H1 (cell line): ENCODE measurements at regions not wholly inside any gene's neighbourhood (a gene's known extent, or its start where the extent isn't known, plus 50 kb on each side); places are given as distances from the start of the nearest gene placed in this dataset.
A peak's percentile ranks its signal among the peaks of the same experiment; 100 is the strongest.

ENCODE experiments used
- CTCF ChIA-PET: fragments of 300-600 bp; sonication (Branson Sonifier 250); formaldehyde crosslinking; loops from one replicate; lab custom pipeline; 2021; ENCODE audit not compliant: partially characterized antibody; lab: Charles Lee
- POLR2A ChIA-PET: fragments of 300-600 bp; sonication (Branson Sonifier 250); formaldehyde crosslinking; loops from one replicate; lab custom pipeline; 2021; ENCODE audit warnings: inconsistent platforms; ENCODE audit not compliant: partially characterized antibody; lab: Charles Lee
- DNase-seq, 2 experiments: peaks; one replicate each; pipeline versions ENCODE4 v3.0.0 to v3.0.0-alpha.2; 2010 to 2022; ENCODE audit warnings: low spot score in 2 of 2, low read depth in 1 of 2, mixed read lengths in 1 of 2
- FAIRE-seq: peaks from 2 replicates; lab custom pipeline; 2011; peaks lifted over from hg19 to GRCh38; lab: Jason Lieb, UNC
- H2AFZ ChIP-seq: 2 replicates; pipeline ENCODE4 v1.8.1; 2012; ENCODE audit warnings: low read length, inconsistent platforms
- H2AK5ac ChIP-seq: 2 replicates; pipeline ENCODE4 v1.6.1; 2013; ENCODE audit warnings: low read depth, low read length
- H2BK120ac ChIP-seq: replicated peaks from 2 replicates; pipeline ENCODE3; 2013; ENCODE audit warnings: low read depth, low read length, inconsistent platforms
- H2BK12ac ChIP-seq: 2 replicates; pipeline ENCODE4 v1.6.1; 2013; ENCODE audit warnings: low read depth, low read length
- H2BK15ac ChIP-seq: 2 replicates; pipeline ENCODE4 v1.6.1; 2013; ENCODE audit warnings: low read length
- H2BK20ac ChIP-seq: 2 replicates; pipeline ENCODE4 v1.6.1; 2013; ENCODE audit warnings: low read length
- H2BK5ac ChIP-seq: 2 replicates; pipeline ENCODE4 v1.6.1; 2013; ENCODE audit warnings: low read depth, low read length
- H3K14ac ChIP-seq: 2 replicates; pipeline ENCODE4 v1.6.1; 2013; ENCODE audit warnings: inconsistent platforms; ENCODE audit not compliant: insufficient read length
- H3K18ac ChIP-seq: 2 replicates; pipeline ENCODE4 v1.6.1; 2013; ENCODE audit warnings: low read length; ENCODE audit errors: extremely low read depth
- H3K23ac ChIP-seq: 2 replicates; pipeline ENCODE4 v1.6.1; 2013; ENCODE audit warnings: inconsistent platforms; ENCODE audit not compliant: insufficient read length
- H3K23me2 ChIP-seq: 2 replicates; pipeline ENCODE4 v1.6.1; 2013; ENCODE audit warnings: low read depth, low read length
- H3K27ac ChIP-seq: 2 replicates; pipeline ENCODE4 v1.6.1; 2011; ENCODE audit warnings: low read depth, low read length, inconsistent platforms
- H3K27me3 ChIP-seq, 4 experiments: replicated peaks in 1 of 4; 1 replicate in 1 of 4; 2 replicates in 3 of 4; pipeline versions ENCODE4 v1.6.1 to v1.8.1; 2011 to 2013; ENCODE audit warnings: low read length in 3 of 4, mild to moderate bottlenecking in 3 of 4, inconsistent platforms in 2 of 4, mixed read lengths in 2 of 4, moderate library complexity in 1 of 4; ENCODE audit not compliant: control insufficient read depth in 3 of 4, insufficient read depth in 3 of 4; ENCODE audit errors: extremely low read depth in 1 of 4
- H3K36me3 ChIP-seq, 4 experiments: 2 replicates each; pipeline versions ENCODE4 v1.6.1 to v1.8.1; 2011 to 2013; ENCODE audit warnings: mild to moderate bottlenecking in 4 of 4, low read length in 3 of 4, moderate library complexity in 2 of 4, control low read depth in 1 of 4, inconsistent platforms in 1 of 4; ENCODE audit not compliant: insufficient read depth in 4 of 4, control insufficient read depth in 2 of 4
- H3K4ac ChIP-seq: replicated peaks from 2 replicates; pipeline ENCODE3; 2013; ENCODE audit warnings: low read length, low read depth, mixed read lengths, inconsistent platforms; ENCODE audit not compliant: insufficient read length
- H3K4me1 ChIP-seq, 4 experiments: replicated peaks in 1 of 4; 1 replicate in 1 of 4; 2 replicates in 3 of 4; pipeline versions ENCODE4 v1.6.1 to v1.8.1; 2011 to 2013; ENCODE audit warnings: low read length in 3 of 4, inconsistent platforms in 2 of 4, mixed read lengths in 1 of 4; ENCODE audit not compliant: insufficient read depth in 4 of 4, control insufficient read depth in 3 of 4
- H3K4me2 ChIP-seq, 2 experiments: 2 replicates each; pipeline versions ENCODE4 v1.6.1 to v1.8.1; 2011 to 2013; ENCODE audit warnings: low read depth in 2 of 2, low read length in 2 of 2, control low read depth in 1 of 2, inconsistent platforms in 1 of 2, mild to moderate bottlenecking in 1 of 2; ENCODE audit not compliant: insufficient read depth in 1 of 2
- H3K4me3 ChIP-seq, 4 experiments: fragments of 200-600, 300-600 bp in 1 of 4; sonication (generic), shearing (Covaris generic), sonication (Bioruptor Twin) in 1 of 4; 2 replicates each; pipeline versions ENCODE4 v1.5.1 to v1.8.1; 2011 to 2016; ENCODE audit warnings: low read length in 4 of 4, low read depth in 3 of 4, control low read depth in 2 of 4, inconsistent platforms in 2 of 4, mild to moderate bottlenecking in 2 of 4, mixed read lengths in 1 of 4, moderate library complexity in 1 of 4; ENCODE audit not compliant: insufficient read depth in 2 of 4; ENCODE audit errors: extremely low read depth in 1 of 4
- H3K56ac ChIP-seq: replicated peaks from 2 replicates; pipeline ENCODE3; 2013; ENCODE audit warnings: low read depth, mild to moderate bottlenecking, mixed read lengths, low read length, inconsistent platforms; ENCODE audit not compliant: insufficient read length
- H3K79me1 ChIP-seq: 2 replicates; pipeline ENCODE4 v1.6.1; 2013; ENCODE audit warnings: low read depth, low read length, control low read depth
- H3K79me2 ChIP-seq, 2 experiments: 2 replicates each; pipeline versions ENCODE4 v1.6.1 to v1.8.1; 2012 to 2013; ENCODE audit warnings: low read length in 2 of 2, mild to moderate bottlenecking in 2 of 2, inconsistent platforms in 1 of 2; ENCODE audit not compliant: insufficient read depth in 2 of 2, control insufficient read depth in 1 of 2
- H3K9ac ChIP-seq, 4 experiments: replicated peaks in 1 of 4; 1 replicate in 1 of 4; 2 replicates in 3 of 4; pipeline versions ENCODE4 v1.6.1 to v1.8.1; 2011 to 2013; ENCODE audit warnings: low read depth in 3 of 4, low read length in 3 of 4, control low read depth in 2 of 4, mild to moderate bottlenecking in 2 of 4, moderate library complexity in 2 of 4, inconsistent platforms in 1 of 4; ENCODE audit errors: extremely low read depth in 1 of 4
- H3K9me3 ChIP-seq, 2 experiments: 2 replicates each; pipeline versions ENCODE4 v1.6.1 to v1.8.1; 2012 to 2013; ENCODE audit warnings: mild to moderate bottlenecking in 2 of 2, moderate library complexity in 2 of 2, control low read depth in 1 of 2, inconsistent platforms in 1 of 2, low read depth in 1 of 2, low read length in 1 of 2, mixed read lengths in 1 of 2; ENCODE audit not compliant: insufficient read depth in 2 of 2
- H4K20me1 ChIP-seq, 2 experiments: replicated peaks in 1 of 2; 2 replicates each; pipeline versions ENCODE3 to v1.8.1; 2011 to 2013; ENCODE audit warnings: inconsistent platforms in 2 of 2, low read length in 2 of 2, mild to moderate bottlenecking in 1 of 2; ENCODE audit not compliant: insufficient read depth in 2 of 2, control insufficient read depth in 1 of 2
- H4K5ac ChIP-seq: 2 replicates; pipeline ENCODE4 v1.6.1; 2013; ENCODE audit warnings: low read length, low read depth, mixed read lengths, inconsistent platforms; ENCODE audit not compliant: insufficient read length
- H4K8ac ChIP-seq: 2 replicates; pipeline ENCODE4 v1.8.0; 2013; ENCODE audit warnings: mild to moderate bottlenecking, moderate library complexity, low read length, inconsistent platforms; ENCODE audit not compliant: insufficient read depth; ENCODE audit errors: extremely low read depth
- H4K91ac ChIP-seq: replicated peaks from 2 replicates; pipeline ENCODE3; 2013; ENCODE audit warnings: low read length, mixed read lengths, inconsistent platforms; ENCODE audit not compliant: insufficient read length
- KDM5A ChIP-seq: fragments of 200-600 bp; IDR thresholded peaks from 2 replicates; pipeline ENCODE4 v1.7.1; 2012; ENCODE audit warnings: mild to moderate bottlenecking, low read length, inconsistent platforms, mixed read lengths
- RBBP5 ChIP-seq: IDR thresholded peaks from 2 replicates; pipeline ENCODE4 v1.7.1; 2012; ENCODE audit warnings: low read depth, mild to moderate bottlenecking, inconsistent platforms, low read length, moderate library complexity, borderline replicate concordance
- RNF2 ChIP-seq: fragments of 200-900, 300-1000 bp; sonication (generic); IDR thresholded peaks from 2 replicates; pipeline ENCODE4 v1.7.1; 2016; ENCODE audit warnings: borderline replicate concordance, low read depth, mild to moderate bottlenecking, antibody characterized with exemption, low read length; ENCODE audit not compliant: poor library complexity, severe bottlenecking; ENCODE audit errors: missing control alignments
- SP2 ChIP-seq: IDR thresholded peaks from 2 replicates; pipeline ENCODE4 v1.6.1; 2012; ENCODE audit warnings: mild to moderate bottlenecking, low read length, inconsistent platforms
- SRF ChIP-seq: IDR thresholded peaks from 2 replicates; pipeline ENCODE4 v1.6.1; 2011; ENCODE audit warnings: mild to moderate bottlenecking, low read depth, low read length, moderate library complexity
- SUZ12 ChIP-seq: fragments of 200-600 bp; sonication (generic); IDR thresholded peaks from 2 replicates; pipeline ENCODE4 v1.6.1; 2012; ENCODE audit warnings: mild to moderate bottlenecking, inconsistent platforms, low read length, moderate library complexity, mixed read lengths
- WGBS, 2 experiments: shearing (Covaris generic) in 1 of 2; methylation state at CpG; one replicate each; pipeline versions ENCODE4 v1.1.6 to v1.1.7; 2013 to 2015; ENCODE audit warnings: low lambda C conversion rate in 2 of 2, mixed read lengths in 2 of 2, inconsistent platforms in 1 of 2, low coverage in 1 of 2, missing lambda C conversion rate in 1 of 2; ENCODE audit not compliant: insufficient replicate concordance in 2 of 2, insufficient coverage in 1 of 2, insufficient read length in 1 of 2; ENCODE audit errors: extremely low coverage in 1 of 2, missing lambda C conversion rate in 1 of 2; 5-methylcytosine and 5-hydroxymethylcytosine counted together

DNA sequence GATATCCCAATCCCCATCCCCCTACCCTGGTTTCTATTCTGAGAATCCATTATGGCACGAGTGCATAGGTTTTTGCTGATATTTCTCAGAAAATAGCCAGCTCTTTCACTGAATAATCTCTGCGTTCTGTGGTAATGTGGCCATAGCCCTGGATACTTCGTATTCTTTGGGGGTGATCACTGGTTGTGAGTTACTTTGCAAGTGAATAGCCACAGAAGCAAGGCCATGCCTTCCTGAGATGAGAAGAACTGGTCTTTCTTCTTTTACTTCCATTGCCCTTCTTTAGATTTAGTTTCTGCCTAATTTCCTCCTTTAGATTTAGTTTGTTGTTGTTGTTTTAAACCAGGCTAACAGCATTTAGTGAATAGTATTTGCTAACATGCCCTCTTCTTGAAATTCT lies 323.4 kb downstream of the CDC14C start:
- no peak overlapping the region for H3K56ac ChIP-seq
- DNase-seq = no peak
- H2BK20ac ChIP-seq = peak overlapping the region; percentile 8; the same call in 1 of the 2 replicates
- no peak overlapping the region for H2BK12ac ChIP-seq
- H2BK120ac ChIP-seq = peak overlapping the region; percentile 94
- no peak overlapping the region for H3K14ac ChIP-seq
- no peaks in the 10 kb centered on the region for H3K23me2 ChIP-seq
- no peak overlapping the region; a peak in 1 of 8 replicates for H3K4me3 ChIP-seq
- no peaks in the 10 kb centered on the region for H3K9me3 ChIP-seq
- POLR2A ChIA-PET = no interaction called here
- H4K20me1 ChIP-seq = no peaks in the 10 kb centered on the region
- no peak overlapping the region for H3K18ac ChIP-seq
- peak overlapping the region; percentile 79 for H4K91ac ChIP-seq
- no peak overlapping the region for H3K23ac ChIP-seq
- peaks cover 0 to 23% (median 20%) of the 10 kb centered on the region in 4 experiments for H3K4me1 ChIP-seq
- no peak overlapping the region for H4K8ac ChIP-seq
- no peaks in the 10 kb centered on the region for H3K79me2 ChIP-seq
- no peaks in the 10 kb centered on the region; a peak in 1 of 8 replicates for H3K36me3 ChIP-seq
- peak overlapping the region in 1 of 2 experiments; percentile 24; a peak in 1 of 4 replicates for H3K4me2 ChIP-seq
- no peak overlapping the region for H3K9ac ChIP-seq
- TF ChIP-seq KDM5A (no peak), SUZ12 (no peak), SP2 (no peak), SRF (no peak), RBBP5 (no peak), RNF2 (no peak)
- TF ChIP-seq, all 59 proteins: peak for 0
- Histone ChIP-seq H3K4ac (no peak overlapping the region), H2AFZ (peak overlapping the region; percentile 23; the same call in 1 of the 2 replicates), H2BK5ac (peak overlapping the region; percentile 63; the same call in 1 of the 2 replicates), H3K27ac (no peak overlapping the region), H3K27me3 (no peaks in the 10 kb centered on the region), H2BK15ac (no peak overlapping the region), H3K79me1 (no peaks in the 10 kb centered on the region), H2AK5ac (no peak overlapping the region), H4K5ac (peak overlapping the region; percentile 77)
- CTCF ChIA-PET = interaction anchor here (0.6 to 1.4 kb wide), 4 partner anchors 19 to 543 kb away, joined by 3 to 5 read pairs (median 3); no protein-coding TSS in a partner anchor
- WGBS, 2 experiments = 58% methylated on average over 3 of the region's 3 CpGs; no CpG with 5 or more reads in 1 of the 2 experiments
- FAIRE-seq = no peak
